Neural cell (in vitro differentiated cells): ENCODE measurements at regions not wholly inside any gene's neighbourhood (a gene's known extent, or its start where the extent isn't known, plus 50 kb on each side); places are given as distances from the start of the nearest gene placed in this dataset.

ENCODE experiments used
- H2AFZ ChIP-seq: fragments of 200-600, 300-800 bp; sonication (generic), shearing (Covaris generic); 2 replicates; pipeline ENCODE4 v1.6.0; 2014; ENCODE audit warnings: low read depth, mild to moderate bottlenecking, antibody characterized with exemption, low read length, moderate library complexity
- H3F3A ChIP-seq: fragments of 200-600 bp; shearing (Covaris generic); 2 replicates; pipeline ENCODE4 v1.6.1; 2016; ENCODE audit warnings: mild to moderate bottlenecking, moderate library complexity, mixed read lengths, antibody characterized with exemption, low read length; ENCODE audit not compliant: insufficient read depth, poor library complexity, severe bottlenecking
- H3K27ac ChIP-seq: fragments of 200-600, 300-800 bp; sonication (generic), shearing (Covaris generic); 2 replicates; pipeline ENCODE4 v1.5.1; 2014; ENCODE audit warnings: mild to moderate bottlenecking, low read length, moderate library complexity
- H3K27me3 ChIP-seq: fragments of 300-800, 200-600 bp; sonication (generic), shearing (Covaris generic); 2 replicates; pipeline ENCODE4 v1.6.0; 2014; ENCODE audit warnings: mild to moderate bottlenecking, low read depth, low read length, moderate library complexity; ENCODE audit not compliant: insufficient read depth
- H3K36me3 ChIP-seq: fragments of 300-800, 200-600 bp; sonication (generic), shearing (Covaris generic); 2 replicates; pipeline ENCODE4 v1.5.1; 2014; ENCODE audit warnings: mild to moderate bottlenecking, antibody characterized with exemption, low read length, moderate library complexity; ENCODE audit not compliant: insufficient read depth
- H3K4me2 ChIP-seq: fragments of 300-800, 200-600 bp; sonication (generic), shearing (Covaris generic); 2 replicates; pipeline ENCODE4 v1.6.0; 2014; ENCODE audit warnings: mild to moderate bottlenecking, low read length
- H3K4me3 ChIP-seq: fragments of 300-800, 200-600 bp; sonication (generic), shearing (Covaris generic); 2 replicates; pipeline ENCODE4 v1.5.1; 2014; ENCODE audit warnings: mild to moderate bottlenecking, low read length, moderate library complexity
- H3K79me2 ChIP-seq: fragments of 200-600 bp; shearing (Covaris generic); replicated peaks from 2 replicates; pipeline ENCODE4 v1.6.0; 2014; ENCODE audit warnings: mild to moderate bottlenecking, low read length, moderate library complexity; ENCODE audit not compliant: insufficient read depth
- H3K9ac ChIP-seq: fragments of 300-800, 200-600 bp; sonication (generic), shearing (Covaris generic); 2 replicates; pipeline ENCODE4 v1.6.1; 2016; ENCODE audit warnings: mild to moderate bottlenecking, low read length, mixed read lengths
- H3K9me2 ChIP-seq: fragments of 200-600 bp; shearing (Covaris generic); 2 replicates; pipeline ENCODE4 v1.6.1; 2016; ENCODE audit warnings: mild to moderate bottlenecking, low read length, mixed read lengths; ENCODE audit not compliant: insufficient read depth
- H3K9me3 ChIP-seq: fragments of 200-600, 300-800 bp; sonication (generic), shearing (Covaris generic); 2 replicates; pipeline ENCODE4 v1.6.1; 2016; ENCODE audit warnings: mild to moderate bottlenecking, mixed run types, low read length, moderate library complexity, mixed read lengths
- H4K20me1 ChIP-seq: fragments of 200-600 bp; shearing (Covaris generic); 2 replicates; pipeline ENCODE4 v1.6.1; 2016; ENCODE audit warnings: mild to moderate bottlenecking, mixed run types; ENCODE audit not compliant: insufficient read depth
- EP300 ChIP-seq: fragments of 450-650 bp; conservative IDR thresholded peaks from 2 replicates; pipeline ENCODE4 v1.6.1; 2014; ENCODE audit warnings: antibody characterized with exemption, mild to moderate bottlenecking, moderate library complexity; ENCODE audit not compliant: poor library complexity, severe bottlenecking
- EZH2 ChIP-seq: fragments of 200-600, 300-800 bp; shearing (Covaris generic), sonication (generic); IDR thresholded peaks from 2 replicates; pipeline ENCODE4 v1.6.1; 2014; ENCODE audit warnings: antibody characterized with exemption, low read length, borderline replicate concordance, mild to moderate bottlenecking; ENCODE audit not compliant: insufficient read depth, poor library complexity, severe bottlenecking
- MXI1 ChIP-seq: fragments of 450-650 bp; conservative IDR thresholded peaks from 2 replicates; pipeline ENCODE4 v1.6.1; 2014; ENCODE audit warnings: antibody characterized with exemption, mild to moderate bottlenecking; ENCODE audit not compliant: poor library complexity, severe bottlenecking
- POLR2AphosphoS5 ChIP-seq: IDR thresholded peaks from 2 replicates; pipeline ENCODE4 v1.6.1; 2012
- RAD21 ChIP-seq: fragments of 450-650 bp; conservative IDR thresholded peaks from 2 replicates; pipeline ENCODE4 v1.6.1; 2014; ENCODE audit warnings: antibody characterized with exemption, mild to moderate bottlenecking, moderate library complexity
- SMC3 ChIP-seq: fragments of 450-650 bp; conservative IDR thresholded peaks from 2 replicates; pipeline ENCODE4 v1.6.1; 2014; ENCODE audit warnings: antibody characterized with exemption, mild to moderate bottlenecking, moderate library complexity; ENCODE audit not compliant: poor library complexity
- TAF1 ChIP-seq: IDR thresholded peaks from 2 replicates; pipeline ENCODE4 v1.6.1; 2012; ENCODE audit warnings: low read depth
- TF ChIP-seq, protein P1 (sequence below): IDR thresholded peaks from 2 replicates; pipeline ENCODE4 v1.6.1; 2012; ENCODE audit warnings: borderline replicate concordance
- TF ChIP-seq, protein P2 (sequence below): fragments of 450-650 bp; IDR thresholded peaks from 2 replicates; pipeline ENCODE4 v1.5.1; 2014; ENCODE audit warnings: antibody characterized with exemption, mild to moderate bottlenecking, moderate library complexity; ENCODE audit not compliant: poor library complexity, severe bottlenecking

DNA sequence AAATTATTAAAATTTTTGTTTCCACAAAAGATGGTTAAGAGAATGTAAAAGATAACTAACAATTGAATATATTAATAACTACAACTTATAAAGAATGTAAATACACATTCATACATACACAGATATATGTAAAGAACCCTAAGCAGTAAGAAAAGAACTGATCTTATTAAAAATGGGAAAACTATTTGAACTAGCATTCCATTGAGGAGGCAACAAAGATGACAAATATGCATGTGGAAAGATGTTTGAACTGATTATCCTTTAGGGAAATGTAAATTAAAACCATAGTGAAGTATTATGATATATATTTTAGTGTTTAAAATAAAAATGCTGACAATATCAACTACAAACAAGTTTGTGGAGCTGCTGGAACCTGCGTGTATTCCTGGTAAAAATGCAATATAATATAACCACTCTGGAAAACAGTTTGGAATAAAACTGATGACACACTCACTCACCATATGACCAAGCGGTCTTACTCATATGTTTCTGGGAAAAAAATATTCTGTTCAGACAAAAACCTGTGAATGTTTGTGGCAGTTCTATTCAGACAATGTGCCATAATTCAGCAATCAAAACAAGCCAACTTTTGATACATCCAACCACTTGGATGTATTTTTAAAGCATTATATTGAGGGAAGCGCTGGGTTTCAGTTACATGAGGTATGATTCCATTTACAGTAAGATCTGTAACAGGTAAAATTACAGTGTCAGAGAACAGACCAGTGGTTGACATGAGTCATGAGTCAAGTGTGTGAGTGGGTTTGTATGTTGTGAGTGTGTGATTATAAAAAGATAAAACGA is 694.4 kb upstream of the SLITRK5 start:
- no peak overlapping the region for H3K4me2 ChIP-seq
- no peaks in the 10 kb centered on the region for H3K36me3 ChIP-seq
- H3F3A ChIP-seq, result no peaks in the 10 kb centered on the region
- no peak overlapping the region for H3K4me3 ChIP-seq
- no peaks in the 10 kb centered on the region for H3K9me3 ChIP-seq
- H3K27ac ChIP-seq, result no peak overlapping the region
- no peak overlapping the region for H3K9ac ChIP-seq
- no peaks in the 10 kb centered on the region for H3K27me3 ChIP-seq
- no peak overlapping the region for H2AFZ ChIP-seq
- H3K79me2 ChIP-seq, result no peaks in the 10 kb centered on the region
- H4K20me1 ChIP-seq, result no peaks in the 10 kb centered on the region
- H3K9me2 ChIP-seq, result no peaks in the 10 kb centered on the region
- TF ChIP-seq, protein P1, sequence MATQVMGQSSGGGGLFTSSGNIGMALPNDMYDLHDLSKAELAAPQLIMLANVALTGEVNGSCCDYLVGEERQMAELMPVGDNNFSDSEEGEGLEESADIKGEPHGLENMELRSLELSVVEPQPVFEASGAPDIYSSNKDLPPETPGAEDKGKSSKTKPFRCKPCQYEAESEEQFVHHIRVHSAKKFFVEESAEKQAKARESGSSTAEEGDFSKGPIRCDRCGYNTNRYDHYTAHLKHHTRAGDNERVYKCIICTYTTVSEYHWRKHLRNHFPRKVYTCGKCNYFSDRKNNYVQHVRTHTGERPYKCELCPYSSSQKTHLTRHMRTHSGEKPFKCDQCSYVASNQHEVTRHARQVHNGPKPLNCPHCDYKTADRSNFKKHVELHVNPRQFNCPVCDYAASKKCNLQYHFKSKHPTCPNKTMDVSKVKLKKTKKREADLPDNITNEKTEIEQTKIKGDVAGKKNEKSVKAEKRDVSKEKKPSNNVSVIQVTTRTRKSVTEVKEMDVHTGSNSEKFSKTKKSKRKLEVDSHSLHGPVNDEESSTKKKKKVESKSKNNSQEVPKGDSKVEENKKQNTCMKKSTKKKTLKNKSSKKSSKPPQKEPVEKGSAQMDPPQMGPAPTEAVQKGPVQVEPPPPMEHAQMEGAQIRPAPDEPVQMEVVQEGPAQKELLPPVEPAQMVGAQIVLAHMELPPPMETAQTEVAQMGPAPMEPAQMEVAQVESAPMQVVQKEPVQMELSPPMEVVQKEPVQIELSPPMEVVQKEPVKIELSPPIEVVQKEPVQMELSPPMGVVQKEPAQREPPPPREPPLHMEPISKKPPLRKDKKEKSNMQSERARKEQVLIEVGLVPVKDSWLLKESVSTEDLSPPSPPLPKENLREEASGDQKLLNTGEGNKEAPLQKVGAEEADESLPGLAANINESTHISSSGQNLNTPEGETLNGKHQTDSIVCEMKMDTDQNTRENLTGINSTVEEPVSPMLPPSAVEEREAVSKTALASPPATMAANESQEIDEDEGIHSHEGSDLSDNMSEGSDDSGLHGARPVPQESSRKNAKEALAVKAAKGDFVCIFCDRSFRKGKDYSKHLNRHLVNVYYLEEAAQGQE, result no peak
- TF ChIP-seq MXI1, result no peak
- TF ChIP-seq, protein P2, sequence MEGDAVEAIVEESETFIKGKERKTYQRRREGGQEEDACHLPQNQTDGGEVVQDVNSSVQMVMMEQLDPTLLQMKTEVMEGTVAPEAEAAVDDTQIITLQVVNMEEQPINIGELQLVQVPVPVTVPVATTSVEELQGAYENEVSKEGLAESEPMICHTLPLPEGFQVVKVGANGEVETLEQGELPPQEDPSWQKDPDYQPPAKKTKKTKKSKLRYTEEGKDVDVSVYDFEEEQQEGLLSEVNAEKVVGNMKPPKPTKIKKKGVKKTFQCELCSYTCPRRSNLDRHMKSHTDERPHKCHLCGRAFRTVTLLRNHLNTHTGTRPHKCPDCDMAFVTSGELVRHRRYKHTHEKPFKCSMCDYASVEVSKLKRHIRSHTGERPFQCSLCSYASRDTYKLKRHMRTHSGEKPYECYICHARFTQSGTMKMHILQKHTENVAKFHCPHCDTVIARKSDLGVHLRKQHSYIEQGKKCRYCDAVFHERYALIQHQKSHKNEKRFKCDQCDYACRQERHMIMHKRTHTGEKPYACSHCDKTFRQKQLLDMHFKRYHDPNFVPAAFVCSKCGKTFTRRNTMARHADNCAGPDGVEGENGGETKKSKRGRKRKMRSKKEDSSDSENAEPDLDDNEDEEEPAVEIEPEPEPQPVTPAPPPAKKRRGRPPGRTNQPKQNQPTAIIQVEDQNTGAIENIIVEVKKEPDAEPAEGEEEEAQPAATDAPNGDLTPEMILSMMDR, result no peak
- TF ChIP-seq SMC3, result no peak
- TF ChIP-seq EZH2, result no peak
- TF ChIP-seq EP300, result no peak
- no peak for TF ChIP-seq TAF1
- no peak for TF ChIP-seq POLR2AphosphoS5
- TF ChIP-seq RAD21, result no peak

DNA sequence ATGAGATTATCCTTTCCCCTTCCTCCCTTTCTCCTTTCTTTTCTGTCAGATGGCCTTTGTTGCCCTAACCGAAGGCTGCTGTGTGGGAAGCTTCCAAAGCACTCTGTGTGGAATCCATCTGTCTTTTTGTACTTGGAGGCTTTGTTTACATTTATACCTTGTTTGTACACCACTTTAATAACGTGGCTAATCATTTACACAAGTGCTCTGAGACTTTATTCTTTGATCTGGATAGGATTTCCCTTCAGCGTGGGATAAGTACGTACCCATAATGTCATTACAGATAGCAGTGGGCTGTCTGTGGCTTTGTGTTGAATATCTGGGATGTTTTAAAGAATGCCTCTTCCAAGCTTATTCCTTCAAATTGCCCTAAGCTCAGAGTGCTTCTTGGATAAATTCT is 684.7 kb upstream of the SLITRK5 start:
- Histone ChIP-seq H3F3A (no peaks in the 10 kb centered on the region), H4K20me1 (no peaks in the 10 kb centered on the region), H2AFZ (no peak overlapping the region), H3K9me2 (no peaks in the 10 kb centered on the region), H3K9ac (no peak overlapping the region), H3K9me3 (no peaks in the 10 kb centered on the region), H3K4me3 (no peak overlapping the region), H3K27me3 (no peaks in the 10 kb centered on the region), H3K27ac (no peak overlapping the region), H3K79me2 (no peaks in the 10 kb centered on the region), H3K36me3 (no peaks in the 10 kb centered on the region), H3K4me2 (no peak overlapping the region)
- TF ChIP-seq MXI1 (no peak), EZH2 (no peak), POLR2AphosphoS5 (no peak), SMC3 (no peak), TAF1 (no peak), EP300 (no peak), RAD21 (no peak)
- TF ChIP-seq, protein P2, result no peak
- TF ChIP-seq, protein P1, result no peak
